ENCODE measurements at regions not wholly inside any gene's neighbourhood (a gene's known extent, or its start where the extent isn't known, plus 50 kb on each side); places are given as distances from the start of the nearest gene placed in this dataset.
A peak's percentile ranks its signal among the peaks of the same experiment; 100 is the strongest.
"Not testable (repeated sequence)": the region's sequence is repeated elsewhere in the genome, so short reads cannot be mapped to it uniquely, and the experiment has no call there.

GRCh38 chr6:112579601-112580000 is 232.5 kb downstream of the RFPL4B start:
- DNase-seq (ENCODE audit: low read depth) = no peak

DNA sequence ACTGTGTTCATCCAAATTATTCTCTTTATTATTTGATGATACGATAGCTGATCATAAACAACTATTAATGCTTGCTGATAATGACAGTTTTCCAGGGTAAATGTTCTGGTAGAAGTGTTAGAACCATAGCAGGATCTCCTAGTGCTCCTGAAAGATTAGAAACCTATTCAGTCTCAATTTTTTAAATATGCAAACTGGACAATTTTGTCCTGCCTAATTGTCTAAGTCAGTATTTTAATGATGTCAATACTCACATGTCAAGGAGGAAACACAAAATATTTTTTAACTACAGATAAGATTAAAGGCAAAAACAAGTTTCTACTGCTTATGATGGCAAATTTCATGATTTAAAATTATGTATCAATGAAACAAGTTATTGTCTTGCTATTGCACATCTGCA is 233.9 kb downstream of the RFPL4B start:
- no peak for DNase-seq (ENCODE audit: low read depth)

DNA sequence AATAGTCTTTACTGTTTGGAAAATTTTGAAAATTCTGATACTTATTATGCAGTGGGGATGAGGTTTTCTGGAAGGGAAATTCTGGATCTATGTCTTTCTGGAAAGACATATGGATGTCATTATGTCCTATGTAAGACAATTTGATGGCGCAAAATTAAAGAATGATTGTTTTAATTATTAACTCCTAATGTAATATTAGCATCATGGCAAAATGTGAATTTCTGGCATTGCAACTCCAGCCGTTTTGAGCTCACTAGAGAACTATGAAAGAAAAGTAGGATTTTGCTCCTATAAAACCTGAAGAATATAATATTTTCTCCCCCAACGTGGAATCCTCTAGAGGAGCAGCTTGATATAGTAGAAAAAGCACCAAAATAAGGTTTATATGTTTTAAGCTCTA is 243.2 kb downstream of the RFPL4B start:
- DNase-seq (ENCODE audit: low read depth) = no peak

GRCh38 chr6:112591329-112591728 is 244.2 kb downstream of the RFPL4B start:
- no peak for DNase-seq (ENCODE audit: low read depth)

GRCh38 chr6:112592159-112592558 is 245.0 kb downstream of the RFPL4B start:
- no peak for DNase-seq (ENCODE audit: low read depth)

DNA sequence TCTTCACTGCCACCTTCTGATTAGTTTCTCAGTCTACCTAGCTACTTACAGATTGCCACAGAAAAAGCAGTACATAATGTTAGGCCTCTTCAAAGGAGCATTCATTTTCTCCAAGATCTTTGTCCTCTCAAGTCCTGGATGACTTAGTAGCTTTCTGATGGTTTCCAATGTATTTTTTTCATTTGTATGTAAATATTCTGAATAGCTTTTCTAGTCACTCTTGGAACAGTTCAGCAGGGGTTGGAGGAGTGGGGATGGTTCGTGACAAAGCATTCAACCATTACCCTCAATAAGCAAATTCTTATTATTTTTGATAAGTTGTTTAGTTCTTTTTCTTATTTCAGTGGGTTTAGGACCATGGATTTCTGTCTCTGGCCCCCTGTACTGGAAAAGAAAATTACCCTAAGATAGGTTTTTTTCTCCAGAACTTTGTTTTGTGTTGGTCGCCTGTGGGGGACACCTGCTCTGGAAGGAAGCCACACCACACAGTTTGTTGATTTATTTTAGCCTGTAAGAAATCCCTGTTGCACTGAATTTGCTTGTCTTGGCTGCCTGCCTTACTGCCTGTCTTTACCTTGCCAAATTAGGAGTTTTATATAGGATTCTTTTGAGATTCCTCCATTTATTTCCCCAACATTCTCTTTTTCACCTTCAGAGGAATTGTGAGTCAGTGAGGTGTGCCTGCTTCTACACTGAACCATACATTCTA is 247.9 kb downstream of the RFPL4B start:
- DNase-seq (ENCODE audit: low read depth) = no peak

DNA sequence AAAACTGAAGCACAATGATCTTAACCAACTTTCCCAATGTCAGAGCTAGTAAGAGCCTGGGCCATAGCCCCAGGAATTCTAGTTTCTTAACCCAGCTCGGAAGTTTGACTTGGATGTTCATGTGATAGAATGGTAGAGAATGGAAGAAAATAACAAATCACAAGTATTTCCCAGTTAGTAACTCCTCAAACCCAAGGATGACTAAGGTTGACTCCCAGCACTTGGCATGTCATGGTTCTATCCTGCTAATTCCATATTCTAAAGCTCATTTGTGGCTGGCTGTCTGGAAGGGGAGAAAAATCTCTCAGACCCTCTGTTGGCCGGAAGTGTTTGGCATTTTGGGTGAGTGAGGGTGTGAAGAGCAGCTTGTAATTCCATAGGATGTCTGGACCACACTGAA is 248.7 kb downstream of the RFPL4B start:
- no peak for DNase-seq (ENCODE audit: low read depth)

DNA sequence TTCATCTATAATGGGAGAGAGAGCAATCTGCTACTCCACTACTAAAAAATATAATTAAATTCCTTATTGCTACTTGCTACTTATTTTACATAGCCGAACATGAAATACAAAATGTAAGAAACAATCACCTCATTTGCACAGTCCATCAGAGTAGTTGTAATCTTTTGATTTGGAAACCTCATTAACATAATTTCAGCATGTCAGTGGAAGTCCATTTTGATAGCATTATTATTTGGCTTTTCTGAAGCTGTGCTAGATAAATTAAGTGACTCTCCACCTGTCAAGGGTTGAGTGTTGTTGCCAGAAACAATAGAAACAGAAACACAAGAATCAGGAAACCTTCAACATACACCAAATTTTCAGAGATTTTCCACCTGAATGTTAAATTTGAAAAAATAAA is 250.0 kb downstream of the RFPL4B start:
- DNase-seq (ENCODE audit: low read depth) = no peak

DNA sequence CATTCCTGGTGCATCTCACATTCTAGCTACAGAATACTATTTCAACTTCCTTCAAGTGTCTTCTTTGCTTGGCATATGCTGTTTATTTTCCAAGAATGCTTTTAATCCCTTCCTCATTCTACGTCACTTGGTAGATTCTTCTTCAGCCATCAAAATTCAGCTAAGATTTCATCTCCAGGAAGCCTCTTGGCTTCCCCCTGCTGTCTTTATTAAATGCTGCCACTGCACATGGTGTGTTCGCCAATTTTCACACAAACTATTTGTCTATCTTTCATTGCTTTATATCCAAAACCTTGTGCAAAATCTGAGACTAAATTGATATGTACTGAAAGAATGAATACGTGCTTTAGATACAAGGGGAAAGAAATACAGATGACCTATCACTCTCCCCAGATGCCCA is 253.0 kb downstream of the RFPL4B start:
- DNase-seq (ENCODE audit: low read depth) = no peak

DNA sequence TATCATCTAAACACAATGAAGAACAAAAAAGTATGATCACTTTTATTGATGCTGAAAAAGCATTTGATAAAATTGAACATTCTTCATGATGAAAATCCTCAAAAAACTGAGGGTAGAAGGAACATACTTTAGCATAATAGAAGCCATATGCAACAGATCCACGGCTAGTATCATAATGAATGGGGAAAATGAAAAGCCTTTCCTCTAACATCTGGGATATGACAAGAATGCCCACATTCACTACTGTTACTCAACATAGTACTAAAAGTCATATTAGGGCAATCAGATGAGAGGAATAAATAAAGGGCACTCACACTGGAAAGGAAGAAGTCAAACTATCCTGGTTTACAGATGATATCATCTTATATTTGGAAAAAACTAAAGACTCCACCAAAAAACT is 256.6 kb downstream of the RFPL4B start:
- DNase-seq (ENCODE audit: low read depth) = no peak

GRCh38 chr6:112606656-112607435 is 259.7 kb downstream of the RFPL4B start:
- no peak for DNase-seq (ENCODE audit: low read depth)

GRCh38 chr6:112608925-112609324 is 261.8 kb downstream of the RFPL4B start:
- not testable (repeated sequence) for DNase-seq (ENCODE audit: low read depth)

DNA sequence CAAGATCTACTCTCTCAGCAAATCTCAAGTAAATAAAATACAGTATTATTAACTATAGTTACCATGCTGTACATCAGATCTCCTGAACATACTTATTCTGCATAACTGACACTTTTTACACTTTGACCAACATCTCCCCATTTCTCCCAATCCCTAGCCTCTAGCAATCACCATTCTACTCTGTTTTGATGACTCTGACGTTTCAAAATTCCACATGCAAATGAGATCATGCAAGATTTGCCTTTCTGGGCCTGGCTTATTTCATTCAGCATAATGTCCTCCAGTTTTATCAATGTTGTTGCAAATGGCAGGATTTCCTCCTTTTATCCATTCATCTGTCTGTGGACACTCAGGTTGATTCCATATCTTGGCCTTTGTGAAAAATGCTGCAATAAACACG is 266.3 kb downstream of the RFPL4B start:
- DNase-seq (ENCODE audit: low read depth) = no peak

GRCh38 chr6:112618849-112619248 is 271.7 kb downstream of the RFPL4B start:
- no peak for DNase-seq (ENCODE audit: low read depth)

DNA sequence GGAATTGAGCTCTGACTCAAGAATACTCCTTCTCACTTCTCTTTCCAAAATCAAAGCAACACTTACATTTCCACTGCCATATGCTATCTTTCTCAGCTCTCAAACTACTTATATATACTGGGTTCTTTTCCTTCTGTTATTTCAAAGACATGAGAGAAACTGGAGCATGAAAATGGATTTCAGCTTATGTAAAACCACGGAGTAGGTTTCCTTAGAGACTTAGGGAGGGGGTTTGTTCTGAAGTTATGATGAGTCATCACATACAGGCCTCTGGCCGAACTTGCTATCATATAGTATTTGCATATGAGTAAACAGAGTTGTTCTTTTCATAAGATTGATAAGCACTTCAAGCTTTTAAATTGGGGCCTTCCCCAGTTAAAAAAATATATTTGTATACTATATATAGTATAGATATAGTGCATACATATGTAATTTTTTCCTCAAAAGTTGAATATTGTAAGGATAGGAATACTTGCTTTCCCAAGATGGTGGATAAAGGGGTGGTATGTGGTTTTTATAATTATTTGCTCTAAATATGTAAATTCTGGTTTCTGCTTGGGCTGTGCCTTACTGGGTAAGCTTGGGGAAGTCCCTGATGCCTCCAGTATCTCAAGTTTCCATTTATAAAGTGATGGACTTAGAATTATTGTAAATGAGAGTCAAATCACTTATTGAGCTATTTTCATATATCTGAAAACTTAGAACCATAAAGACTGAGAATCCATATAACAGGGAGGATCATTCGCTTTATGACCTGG is 273.9 kb downstream of the RFPL4B start:
- no peak for DNase-seq (ENCODE audit: low read depth)

DNA sequence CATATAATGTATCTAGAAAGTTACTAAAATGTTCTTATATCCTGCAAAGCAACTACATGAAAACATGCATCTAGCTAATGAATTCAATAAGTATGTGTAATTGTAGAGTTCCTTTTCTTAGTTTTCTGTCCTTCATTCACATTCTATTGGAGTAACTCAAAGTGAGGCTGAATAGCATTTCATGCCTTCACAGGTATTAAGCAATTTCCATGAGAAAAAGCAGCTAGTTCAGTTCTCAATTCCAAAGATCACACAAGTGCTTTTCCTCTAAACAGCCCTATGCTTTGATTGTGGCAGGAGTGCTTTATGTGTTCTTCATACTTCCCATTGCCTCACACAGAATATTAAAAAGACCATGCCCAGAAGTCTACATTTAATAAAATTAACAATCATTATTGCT is 274.9 kb downstream of the RFPL4B start:
- no peak for DNase-seq (ENCODE audit: low read depth)

DNA sequence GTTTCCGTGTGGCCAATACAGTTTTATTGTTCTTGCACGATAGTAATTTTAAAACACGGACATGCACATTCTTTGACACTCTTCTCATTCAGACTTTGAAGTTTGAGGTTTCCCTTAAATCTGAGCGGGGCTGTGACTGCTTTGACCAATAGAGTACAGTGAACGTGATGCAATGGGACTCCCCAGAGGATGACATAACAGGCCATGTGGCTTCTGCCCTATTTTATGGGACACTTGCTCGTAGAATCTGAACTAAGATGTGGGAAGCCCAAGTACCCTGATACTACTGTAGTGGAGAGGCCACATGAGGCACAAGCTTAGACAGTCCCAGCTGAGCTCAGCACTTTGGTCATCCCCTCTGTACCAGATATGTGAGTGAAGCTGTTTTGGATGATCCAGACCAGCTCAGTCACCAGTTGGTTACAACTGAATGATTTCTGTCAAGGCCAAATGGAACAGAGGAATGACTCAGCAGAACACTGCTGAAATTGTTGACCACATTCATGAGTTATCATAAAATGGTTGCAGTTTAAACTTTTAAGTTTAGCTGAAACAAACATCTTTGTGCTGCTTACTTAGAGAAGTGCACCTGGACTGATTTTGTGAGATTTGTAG is 279.4 kb downstream of the RFPL4B start:
- DNase-seq (ENCODE audit: low read depth) = no peak

DNA sequence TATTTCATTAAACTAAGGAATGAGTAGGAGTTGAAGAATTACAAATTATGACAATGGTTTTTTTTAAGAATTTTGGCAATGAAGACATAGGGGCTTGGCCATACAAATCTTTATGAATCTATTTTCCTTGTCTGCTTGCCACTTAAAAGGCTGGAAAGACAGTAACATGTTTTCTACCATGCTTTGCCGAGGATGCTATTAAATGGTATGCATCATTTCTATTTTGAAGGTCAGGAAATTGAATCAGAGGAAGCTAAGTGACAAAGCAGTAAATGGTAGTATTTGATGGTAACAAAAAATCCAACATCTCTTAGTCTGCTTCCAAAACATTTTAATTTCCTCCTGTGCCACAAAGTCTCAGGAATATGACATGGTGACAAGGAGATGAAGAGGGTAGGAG is 287.2 kb downstream of the RFPL4B start:
- DNase-seq (ENCODE audit: low read depth) = no peak

DNA sequence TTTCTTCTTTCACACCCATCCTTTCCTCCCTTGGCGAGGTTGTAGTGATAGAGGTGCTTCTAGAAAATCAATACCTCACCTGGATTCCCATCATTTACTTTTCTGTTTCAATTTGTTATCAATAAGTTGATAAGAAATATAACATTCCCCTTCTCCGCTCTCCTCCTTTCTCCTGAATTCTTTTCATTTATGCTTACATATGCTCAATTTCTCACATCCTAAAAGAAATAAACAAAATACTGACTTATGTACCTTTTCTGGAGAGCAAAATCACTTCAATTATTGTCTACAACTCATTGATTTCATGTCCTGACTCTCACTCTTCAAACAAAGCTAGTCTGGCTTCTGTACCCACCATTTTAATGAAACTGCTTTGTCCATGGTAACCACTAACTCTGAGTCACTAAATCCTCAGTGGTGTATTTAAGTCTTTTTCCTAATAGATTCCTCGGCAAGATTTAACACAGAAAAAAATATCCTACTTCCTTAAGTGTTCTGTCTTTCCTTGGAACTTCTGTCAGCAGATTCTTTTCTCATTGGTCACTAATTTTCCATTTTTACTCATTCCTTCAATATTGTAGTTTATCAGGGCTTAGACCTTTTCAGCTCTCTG is 289.6 kb downstream of the RFPL4B start:
- no peak for DNase-seq (ENCODE audit: low read depth)

- no peak for DNase-seq (ENCODE audit: low read depth)
Observed at GRCh38 chr6:112639391-112639831, 292.3 kb downstream of the RFPL4B start.

DNA sequence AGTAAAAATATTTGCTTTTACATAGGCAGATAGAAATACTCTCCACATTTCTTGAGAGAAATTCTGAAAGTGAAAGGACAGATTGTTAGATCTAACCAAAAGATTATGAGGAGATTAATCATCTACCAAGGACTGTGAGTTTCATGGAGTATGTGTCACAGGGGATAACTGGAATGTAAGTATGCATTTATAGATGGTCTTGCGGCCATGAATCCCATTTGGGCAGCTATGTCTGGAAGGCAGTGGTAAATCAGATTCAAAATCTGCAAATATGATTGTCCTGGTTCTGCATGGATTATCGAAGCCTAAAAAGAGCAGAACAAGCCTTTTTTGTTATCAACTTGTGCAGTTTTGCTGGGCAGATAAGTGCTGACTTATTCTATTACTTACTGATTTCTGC is 293.8 kb downstream of the RFPL4B start:
- DNase-seq (ENCODE audit: low read depth) = peak; percentile 24

- DNase-seq (ENCODE audit: low read depth) = no peak
Observed at GRCh38 chr6:112649853-112650252, 302.7 kb downstream of the RFPL4B start.

Measured in GM04504 (cell line).